ENCODE measurements at regions not wholly inside any gene's neighbourhood (a gene's known extent, or its start where the extent isn't known, plus 50 kb on each side); places are given as distances from the start of the nearest gene placed in this dataset.

GRCh38 chr7:9283246-9283645 is 849.8 kb downstream of the NXPH1 start:
- no peak overlapping the region for H3K4me3 ChIP-seq (ENCODE audit: low read depth, low read length)
- DNase-seq (ENCODE audit: low read depth) = no peak
- TF ChIP-seq MAX (IDR thresholded peaks at IDR 0.05; ENCODE audit: low read depth, low read length) (no peak), CTCF (IDR thresholded peaks at IDR 0.05; ENCODE audit: low read depth, low read length) (no peak), MYC (IDR thresholded peaks at IDR 0.05; ENCODE audit: low read depth, low read length) (no peak), POLR2A (IDR thresholded peaks at IDR 0.05; ENCODE audit: extremely low read depth, insufficient read length) (no peak)

GRCh38 chr7:9302436-9302835 is 869.0 kb downstream of the NXPH1 start:
- DNase-seq (ENCODE audit: low read depth) = no peak
- H3K4me3 ChIP-seq (ENCODE audit: low read depth, low read length) = no peak overlapping the region
- TF ChIP-seq MYC (IDR thresholded peaks at IDR 0.05; ENCODE audit: low read depth, low read length) = no peak
- TF ChIP-seq POLR2A (IDR thresholded peaks at IDR 0.05; ENCODE audit: extremely low read depth, insufficient read length) = no peak
- TF ChIP-seq CTCF (IDR thresholded peaks at IDR 0.05; ENCODE audit: low read depth, low read length) = no peak
- no peak for TF ChIP-seq MAX (IDR thresholded peaks at IDR 0.05; ENCODE audit: low read depth, low read length)

- no peak for TF ChIP-seq POLR2A (IDR thresholded peaks at IDR 0.05; ENCODE audit: extremely low read depth, insufficient read length)
- no peak for TF ChIP-seq MYC (IDR thresholded peaks at IDR 0.05; ENCODE audit: low read depth, low read length)
- TF ChIP-seq CTCF (IDR thresholded peaks at IDR 0.05; ENCODE audit: low read depth, low read length) = no peak
- no peak for TF ChIP-seq MAX (IDR thresholded peaks at IDR 0.05; ENCODE audit: low read depth, low read length)
- DNase-seq (ENCODE audit: low read depth) = no peak
- no peak overlapping the region for H3K4me3 ChIP-seq (ENCODE audit: low read depth, low read length)
Observed at GRCh38 chr7:9307131-9307530, 873.7 kb downstream of the NXPH1 start.

- TF ChIP-seq POLR2A (IDR thresholded peaks at IDR 0.05; ENCODE audit: extremely low read depth, insufficient read length) (no peak), CTCF (IDR thresholded peaks at IDR 0.05; ENCODE audit: low read depth, low read length) (no peak), MAX (IDR thresholded peaks at IDR 0.05; ENCODE audit: low read depth, low read length) (no peak), MYC (IDR thresholded peaks at IDR 0.05; ENCODE audit: low read depth, low read length) (no peak)
- no peak overlapping the region for H3K4me3 ChIP-seq (ENCODE audit: low read depth, low read length)
- no peak for DNase-seq (ENCODE audit: low read depth)
Observed at GRCh38 chr7:9324513-9324912, 891.1 kb downstream of the NXPH1 start.

- DNase-seq (ENCODE audit: low read depth) = no peak
- TF ChIP-seq MYC (IDR thresholded peaks at IDR 0.05; ENCODE audit: low read depth, low read length) (no peak), MAX (IDR thresholded peaks at IDR 0.05; ENCODE audit: low read depth, low read length) (no peak), CTCF (IDR thresholded peaks at IDR 0.05; ENCODE audit: low read depth, low read length) (no peak), POLR2A (IDR thresholded peaks at IDR 0.05; ENCODE audit: extremely low read depth, insufficient read length) (no peak)
- H3K4me3 ChIP-seq (ENCODE audit: low read depth, low read length) = no peak overlapping the region
Observed at GRCh38 chr7:9328296-9328695, 894.9 kb downstream of the NXPH1 start.

GRCh38 chr7:9349625-9350024 is 916.2 kb downstream of the NXPH1 start:
- no peak overlapping the region for H3K4me3 ChIP-seq (ENCODE audit: low read depth, low read length)
- DNase-seq (ENCODE audit: low read depth) = no peak
- TF ChIP-seq MYC (IDR thresholded peaks at IDR 0.05; ENCODE audit: low read depth, low read length) = no peak
- no peak for TF ChIP-seq CTCF (IDR thresholded peaks at IDR 0.05; ENCODE audit: low read depth, low read length)
- TF ChIP-seq MAX (IDR thresholded peaks at IDR 0.05; ENCODE audit: low read depth, low read length) = no peak
- TF ChIP-seq POLR2A (IDR thresholded peaks at IDR 0.05; ENCODE audit: extremely low read depth, insufficient read length) = no peak

Data from NB4 (cell line).